HG03460 (cell line): ENCODE measurements at regions not wholly inside any gene's neighbourhood (a gene's known extent, or its start where the extent isn't known, plus 50 kb on each side); places are given as distances from the start of the nearest gene placed in this dataset.

ENCODE experiments used
- ATAC-seq: cut with Tn5 transposase; IDR thresholded peaks from one replicate; pipeline ENCODE4 v1.9.1; 2021; ENCODE audit not compliant: unreplicated experiment

DNA sequence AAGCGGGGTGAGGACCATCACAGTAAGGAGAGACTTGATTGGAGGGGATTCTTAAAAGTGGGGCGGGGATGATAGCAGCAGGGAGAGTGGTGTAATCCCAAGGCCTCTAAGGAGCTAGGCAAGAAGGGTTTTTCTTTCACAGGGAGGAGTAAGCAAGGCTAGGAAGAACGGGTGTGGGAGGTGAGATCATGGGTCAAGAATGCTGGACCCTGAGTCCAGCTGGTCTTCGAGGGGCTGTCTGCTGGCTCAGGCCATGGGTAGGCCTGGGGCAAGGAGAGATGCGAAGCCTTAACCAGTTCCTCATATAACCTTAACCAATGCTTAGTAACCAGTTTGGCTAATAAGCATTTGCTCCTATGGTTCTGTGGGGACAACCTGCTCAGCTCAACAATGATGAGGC, 599.1 kb downstream of the NPHP4 start:
- ATAC-seq, result no peak

DNA sequence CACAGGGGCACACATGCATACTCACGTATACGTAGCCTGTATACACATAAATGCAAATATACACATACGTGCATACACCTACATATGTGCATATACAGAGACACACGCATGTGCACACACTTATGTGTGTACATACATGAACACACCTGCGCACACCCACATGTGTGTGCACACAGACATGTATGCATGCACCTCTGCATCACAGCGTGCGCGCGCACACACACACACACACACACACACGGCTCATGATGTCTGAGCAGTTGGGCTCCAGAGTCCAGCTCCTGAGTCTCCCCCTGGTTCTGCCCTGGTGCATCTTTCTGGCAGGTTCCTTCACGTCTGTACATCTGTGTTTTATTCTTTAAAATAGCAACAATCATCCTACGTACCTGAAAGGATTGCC, 600.5 kb downstream of the NPHP4 start:
- ATAC-seq, result no peak

DNA sequence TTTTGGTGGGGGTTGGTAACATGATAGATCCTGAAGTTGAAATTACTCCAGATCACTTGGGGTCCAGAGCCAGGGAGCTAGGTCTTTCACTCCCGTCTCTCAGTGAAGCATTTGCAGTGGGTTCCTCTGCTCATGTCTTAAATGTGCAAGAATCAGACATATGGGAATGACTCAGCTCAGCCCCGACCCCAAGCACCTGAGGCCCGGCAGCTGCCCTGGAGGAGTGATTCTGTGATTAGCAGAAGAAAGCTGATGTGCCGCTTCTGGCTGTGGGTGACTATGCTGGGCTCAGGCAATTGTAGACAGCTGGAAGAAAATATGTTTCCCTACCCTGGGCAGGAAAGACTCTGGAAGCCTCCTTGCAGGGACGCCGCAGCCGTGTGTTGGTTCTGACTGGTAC, 601.7 kb downstream of the NPHP4 start:
- no peak for ATAC-seq

DNA sequence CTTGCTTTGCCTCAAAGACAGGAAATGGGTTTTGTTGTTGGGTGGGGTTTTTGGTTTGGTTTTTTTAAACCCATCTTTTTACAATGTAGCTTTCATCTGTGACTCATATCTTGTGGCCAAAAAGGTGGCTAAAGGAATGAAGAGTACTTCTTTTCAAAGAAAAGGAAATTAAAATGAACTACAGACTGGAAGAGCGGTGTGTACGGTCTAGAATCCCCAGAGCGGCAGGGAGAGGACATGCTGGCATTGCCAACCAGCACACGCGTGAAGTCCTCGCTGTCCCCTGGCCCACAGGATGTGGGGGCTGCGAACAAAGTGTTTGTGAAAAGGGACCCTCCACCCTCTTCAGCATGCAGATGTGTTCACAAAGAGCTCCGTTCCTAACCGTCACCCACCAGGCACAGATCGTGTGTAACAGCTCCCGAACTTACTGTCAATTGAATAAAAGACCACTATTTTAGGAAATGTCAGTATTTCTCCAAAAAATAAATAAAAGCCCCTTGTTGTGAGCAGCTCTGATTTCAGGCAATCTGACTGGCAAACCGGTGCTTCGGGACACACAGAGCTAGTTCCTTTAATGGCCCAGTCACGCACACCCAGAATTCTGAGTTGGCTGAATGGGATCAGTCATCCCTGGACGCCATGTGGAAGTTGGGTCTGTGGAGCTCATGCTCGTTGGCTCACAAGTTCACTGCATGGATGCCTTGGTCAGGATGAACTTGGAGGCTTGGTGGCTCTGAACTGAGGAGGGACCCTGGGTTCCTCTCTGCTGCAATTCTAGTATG, 602.9 kb downstream of the NPHP4 start:
- no peak for ATAC-seq

DNA sequence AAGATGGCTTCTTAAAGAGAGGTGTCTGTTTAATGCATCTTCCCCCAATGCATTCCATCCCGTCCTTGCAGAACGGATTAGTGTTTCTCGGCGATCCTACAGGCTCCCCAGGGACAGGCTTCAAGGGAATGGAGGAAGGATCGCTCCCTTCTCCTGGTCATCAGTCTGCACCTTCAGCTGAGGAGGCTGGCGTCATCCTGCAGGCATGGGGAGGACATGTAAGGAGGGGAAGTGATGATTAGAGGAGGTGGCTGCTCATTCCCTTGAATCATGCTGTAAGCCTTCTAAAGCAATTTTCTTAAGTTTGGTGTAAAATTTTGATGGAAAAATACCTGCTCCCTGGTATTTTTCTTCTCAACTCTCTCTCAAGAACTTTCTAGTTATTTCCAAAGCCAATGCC, 603.6 kb downstream of the NPHP4 start:
- no peak for ATAC-seq

DNA sequence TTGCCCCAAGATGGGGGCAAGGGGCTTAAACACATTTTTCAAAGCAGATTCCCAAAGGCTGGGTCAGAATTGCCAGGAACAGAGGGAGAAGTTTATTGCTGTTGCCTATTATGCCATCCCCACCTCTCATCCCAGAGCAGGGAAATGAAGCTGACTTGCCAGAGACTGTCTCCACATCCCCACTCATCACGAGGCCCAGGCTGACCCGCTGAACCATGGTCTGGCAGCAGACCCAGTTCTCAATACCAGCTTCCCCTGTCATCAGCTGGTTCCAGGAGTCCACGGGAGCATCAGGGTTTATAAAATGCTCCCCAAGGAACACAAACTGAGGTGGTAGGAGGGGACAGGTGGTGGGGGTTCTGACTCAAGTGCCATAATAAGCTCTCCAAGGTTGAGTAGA, 605.9 kb downstream of the NPHP4 start:
- no peak for ATAC-seq

DNA sequence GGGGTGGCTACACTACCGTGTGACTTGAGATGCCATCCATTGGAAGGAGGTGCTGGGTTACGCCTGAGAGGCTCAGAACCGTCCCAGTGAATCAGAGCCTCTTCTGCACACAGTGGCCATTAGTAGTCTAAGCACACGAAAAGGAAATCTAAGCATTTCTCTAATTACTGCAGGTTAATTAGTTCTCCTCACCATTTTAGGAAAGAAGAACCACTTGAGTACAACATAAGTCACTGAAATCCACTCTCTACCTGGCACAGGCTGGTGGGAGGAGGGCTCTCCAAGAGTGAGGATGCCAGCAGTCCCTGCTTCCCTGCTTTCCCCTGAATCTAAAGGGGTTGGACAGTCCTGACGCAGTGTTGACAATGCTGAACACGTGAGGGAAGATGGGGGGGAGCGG, 606.3 kb downstream of the NPHP4 start:
- ATAC-seq, result no peak

DNA sequence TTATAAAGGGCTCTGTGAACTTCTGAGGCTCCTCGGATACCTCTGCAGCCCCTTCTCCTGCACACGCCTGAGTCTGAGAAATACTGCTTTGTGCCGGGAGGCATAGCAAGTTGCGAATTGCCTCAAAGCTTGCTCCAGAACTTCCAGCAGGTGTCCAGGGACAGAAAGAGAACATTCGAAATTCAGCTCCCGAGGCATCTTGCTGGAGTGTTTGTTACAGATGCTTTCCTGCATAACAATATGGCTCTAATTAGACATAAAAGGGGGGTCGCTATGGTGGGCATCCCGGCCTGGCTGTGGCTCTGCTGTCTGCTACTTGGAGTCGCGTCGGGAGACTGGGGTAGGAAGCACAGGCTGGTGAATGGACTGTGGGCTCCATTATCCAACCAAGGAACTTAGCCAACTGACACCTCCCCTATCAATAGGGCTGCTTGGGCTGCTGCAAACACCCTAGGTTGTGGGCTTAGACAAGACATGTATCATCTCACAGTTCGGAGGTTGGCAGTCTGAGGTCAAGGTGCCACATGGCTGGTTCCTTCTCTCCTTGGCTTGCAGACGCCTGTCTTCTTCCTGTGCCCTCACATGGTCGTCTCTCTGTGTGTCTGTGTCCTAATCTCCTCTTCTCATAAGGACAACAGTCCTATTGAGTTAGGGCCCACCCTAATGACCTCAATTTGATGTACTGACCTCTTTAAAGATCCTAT, 607.0 kb downstream of the NPHP4 start:
- no peak for ATAC-seq

DNA sequence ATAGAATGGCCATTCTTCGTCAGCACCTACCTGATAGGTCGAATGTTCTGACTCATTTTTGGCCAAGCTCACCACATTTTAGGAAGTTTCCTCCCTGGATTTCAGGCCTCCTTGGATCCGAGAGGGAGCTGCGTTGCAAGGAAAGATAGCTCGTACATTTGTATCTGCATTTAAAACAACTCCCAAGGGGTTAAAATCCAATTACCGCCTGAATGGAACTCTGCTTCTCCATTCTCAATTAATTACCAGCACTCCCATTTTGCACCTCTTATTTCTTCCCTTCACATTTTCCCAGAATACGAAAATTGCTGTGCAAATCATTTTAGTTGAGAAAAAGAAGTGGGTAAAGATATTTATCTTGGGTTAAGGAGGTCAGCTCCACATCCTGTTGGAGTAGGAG, 610.7 kb downstream of the NPHP4 start:
- ATAC-seq, result no peak

DNA sequence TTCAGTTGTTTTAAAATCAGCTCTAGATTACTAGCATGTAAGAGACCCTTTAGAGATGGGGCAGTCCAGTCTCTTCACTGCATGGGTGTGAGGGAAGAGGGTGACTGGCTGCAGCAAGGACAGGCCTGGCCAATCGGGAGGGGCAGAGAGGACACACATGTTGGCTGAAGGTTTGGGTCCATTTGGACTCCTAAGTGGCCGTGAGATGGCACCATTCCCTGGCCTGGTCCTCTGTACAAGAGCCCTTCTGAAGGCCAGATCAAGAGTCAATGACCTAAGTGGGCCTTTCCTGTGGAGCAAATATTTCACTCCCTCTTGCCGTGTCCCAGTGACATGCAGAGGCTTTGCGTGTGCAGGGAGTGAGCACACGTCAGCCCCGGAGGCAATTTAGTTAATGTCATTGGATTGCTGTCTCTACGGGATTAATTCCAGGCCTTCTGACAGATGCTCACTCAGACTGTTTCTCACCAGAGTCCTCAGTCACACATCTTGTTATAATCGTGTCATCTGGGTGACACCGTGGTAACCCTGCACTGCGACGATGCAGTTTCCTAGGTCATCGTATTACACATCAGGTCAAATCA, 613.0 kb downstream of the NPHP4 start:
- no peak for ATAC-seq

DNA sequence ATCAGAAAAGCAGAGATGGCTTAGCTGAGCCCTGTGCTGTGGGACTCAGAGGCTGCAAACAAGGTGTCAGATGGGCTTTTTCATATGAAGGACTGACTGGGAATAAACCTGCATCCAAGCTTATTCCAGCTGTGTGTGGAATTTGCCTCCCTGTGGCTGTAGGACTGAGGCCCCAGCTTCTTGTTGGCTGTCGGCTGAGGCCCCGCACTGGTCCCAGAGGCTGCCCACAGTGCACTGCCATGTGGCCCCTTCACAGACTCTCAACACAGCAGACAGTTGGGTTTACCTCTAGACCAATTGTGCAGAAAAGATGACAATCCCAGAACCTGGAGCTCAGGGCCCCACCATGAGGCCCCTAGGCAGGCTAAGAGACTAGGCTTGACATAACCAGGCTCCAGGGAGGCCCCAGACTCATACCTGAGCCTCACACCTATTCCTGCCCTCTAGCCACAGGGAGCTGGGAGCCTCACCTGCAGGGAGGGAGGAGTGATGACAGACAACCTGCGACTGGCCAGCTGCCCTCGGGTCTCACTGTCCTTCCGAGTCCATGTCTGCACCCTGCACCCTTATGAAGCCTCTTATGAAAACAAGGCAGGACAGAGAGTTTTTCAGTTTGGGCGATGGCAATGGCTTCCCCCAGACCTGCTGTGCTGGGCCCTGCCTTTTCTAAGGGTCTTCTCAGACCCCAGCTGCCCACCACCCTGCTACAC, 615.5 kb downstream of the NPHP4 start:
- ATAC-seq, result no peak

DNA sequence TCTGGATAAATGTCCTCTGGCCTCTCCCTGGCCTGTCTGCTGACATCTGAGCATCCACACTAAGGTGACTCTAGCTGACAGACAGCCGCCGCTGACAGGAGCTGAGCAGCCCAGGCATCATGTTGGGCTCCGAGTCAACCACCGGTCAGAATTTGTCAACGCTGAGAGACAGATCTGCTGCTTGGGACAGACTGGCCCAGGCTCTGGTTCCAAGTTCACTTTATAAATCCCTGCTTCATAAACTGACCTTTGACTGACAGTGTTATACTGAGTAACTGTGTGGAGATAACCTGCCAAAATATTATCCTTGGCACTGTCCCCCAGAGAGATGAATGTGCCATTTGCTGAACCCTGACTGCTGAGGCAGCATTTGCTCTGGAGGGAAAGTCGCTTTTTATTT, 616.7 kb downstream of the NPHP4 start:
- ATAC-seq, result no peak

DNA sequence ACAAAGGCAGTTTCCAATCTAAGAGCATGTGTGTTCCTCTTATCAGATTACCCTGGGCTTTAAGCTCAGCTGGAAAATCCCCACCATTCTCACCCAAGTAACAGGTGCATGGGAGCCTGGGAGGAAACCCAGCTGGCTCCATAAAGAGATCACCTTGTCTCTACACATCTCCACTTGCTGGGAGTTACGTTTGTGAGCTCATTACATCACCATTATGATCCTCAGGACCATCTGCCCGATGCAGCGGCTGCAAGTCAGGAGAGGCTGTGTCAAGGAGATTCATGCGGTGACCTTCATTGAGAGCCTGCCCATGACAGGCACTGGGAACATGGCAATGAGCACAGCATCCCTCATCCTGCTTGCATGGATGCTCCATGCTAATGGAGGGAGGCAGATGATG, 618.0 kb downstream of the NPHP4 start:
- ATAC-seq, result no peak

DNA sequence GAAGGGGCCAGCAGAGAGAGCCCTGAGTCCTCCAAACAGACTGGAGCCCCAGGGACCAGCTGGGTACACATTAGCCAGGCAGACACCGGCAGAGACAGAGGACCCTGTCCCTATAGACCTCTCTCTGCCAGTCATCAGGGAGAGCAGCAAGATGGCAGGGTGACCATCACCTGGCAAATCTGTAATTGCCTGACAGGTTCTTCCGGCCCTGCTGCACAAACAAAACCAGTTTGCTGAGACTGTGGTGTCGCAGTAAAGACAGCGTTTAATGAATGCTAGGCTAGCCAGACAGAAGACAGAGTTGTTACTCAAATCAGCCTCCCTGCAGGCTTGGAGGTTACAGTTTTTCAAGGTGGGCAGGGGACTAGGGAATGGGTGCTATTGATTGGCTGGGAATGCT, 618.9 kb downstream of the NPHP4 start:
- ATAC-seq, result no peak

DNA sequence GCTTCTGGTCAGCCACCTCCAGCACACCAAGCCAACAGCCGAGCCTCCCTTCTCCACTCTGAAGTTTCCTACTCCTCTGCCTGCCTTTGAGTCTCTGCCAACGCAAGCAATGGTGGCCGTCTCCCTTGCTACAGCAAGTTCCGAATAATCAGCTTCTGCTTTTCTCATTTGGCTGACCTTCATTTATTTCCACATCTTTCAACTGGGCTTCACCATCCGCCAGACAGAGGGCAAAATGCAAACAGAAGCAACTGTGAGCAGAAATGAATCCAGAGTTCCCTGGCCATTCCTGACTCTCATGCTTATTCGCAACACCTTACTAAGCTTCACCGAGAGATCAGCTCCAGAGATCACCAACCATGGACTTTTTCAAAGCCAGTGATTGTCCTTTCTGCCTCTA, 621.0 kb downstream of the NPHP4 start:
- no peak for ATAC-seq

DNA sequence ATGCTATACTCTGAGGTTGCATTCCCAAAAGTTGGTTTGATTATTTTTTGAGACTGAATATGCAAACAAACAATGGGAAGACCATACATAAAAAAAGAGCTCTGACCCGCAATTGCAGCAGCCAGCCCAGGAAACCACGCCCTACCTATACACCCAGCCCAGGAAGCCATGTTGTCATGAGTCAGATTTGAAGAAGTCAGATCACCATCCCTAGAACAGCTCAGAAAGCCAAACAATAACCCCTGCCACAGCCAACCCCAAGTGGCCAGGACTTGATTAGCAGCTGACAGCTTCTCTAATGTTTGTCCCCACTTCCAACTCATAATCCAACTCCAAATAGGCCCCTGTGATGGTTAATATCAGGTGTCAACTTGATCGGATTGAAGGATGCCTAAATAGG, 621.9 kb downstream of the NPHP4 start:
- ATAC-seq, result no peak

DNA sequence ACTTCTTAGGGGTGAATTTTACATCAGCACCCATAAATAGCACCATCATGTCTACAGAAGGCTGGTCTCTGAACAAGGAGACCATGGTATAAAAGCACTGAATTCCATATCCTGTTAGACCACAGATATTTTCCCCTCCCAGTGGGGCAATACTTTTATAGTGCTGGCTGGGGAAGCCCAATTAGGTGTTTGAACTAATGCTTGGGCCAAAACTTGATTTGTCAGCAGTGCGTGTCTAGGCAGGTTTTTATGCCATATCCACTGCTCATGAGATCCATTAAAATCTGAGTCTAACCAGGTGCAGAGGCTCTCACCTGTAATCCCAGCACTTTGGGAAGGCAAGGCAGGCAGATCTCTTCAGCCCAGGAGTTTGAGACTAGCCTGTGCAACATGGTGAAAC, 623.0 kb downstream of the NPHP4 start:
- no peak for ATAC-seq

DNA sequence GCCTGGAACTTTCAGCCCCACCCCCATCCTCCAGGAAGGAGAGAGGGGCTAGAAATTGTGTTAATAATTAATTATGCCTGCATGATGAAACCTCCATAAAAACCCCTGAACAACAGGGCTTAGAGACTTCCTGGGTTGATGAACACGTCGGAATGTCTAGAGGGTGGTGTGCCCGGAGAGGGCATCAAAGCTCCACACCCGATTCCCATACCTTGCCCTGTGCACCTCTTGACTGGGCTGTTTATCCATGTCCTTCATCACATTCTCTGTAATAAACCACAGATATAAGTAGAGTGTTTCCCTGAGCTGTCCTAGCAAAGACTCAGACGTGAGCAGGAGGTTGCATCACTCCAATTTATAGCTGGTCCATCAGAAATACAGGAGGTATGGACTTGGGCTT, 624.0 kb downstream of the NPHP4 start:
- ATAC-seq, result no peak

DNA sequence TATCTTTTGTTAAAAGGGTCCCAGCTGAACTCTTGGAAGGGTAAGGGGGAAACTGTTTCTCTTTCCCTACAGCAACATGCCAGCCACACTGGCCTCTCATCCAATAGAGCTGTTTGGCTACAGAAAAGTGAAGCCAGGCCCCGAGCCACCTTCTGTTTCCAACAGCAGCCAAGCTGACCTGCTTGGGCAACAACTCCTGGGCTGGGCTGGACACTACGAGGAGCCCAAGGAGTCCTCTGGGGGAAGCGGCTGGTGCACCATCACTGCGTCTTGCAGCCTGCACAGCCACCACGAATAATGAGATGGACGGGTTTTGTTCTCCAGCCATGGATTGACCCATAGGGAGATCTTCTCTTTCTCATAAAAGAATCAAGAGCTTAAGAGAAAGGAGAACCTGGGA, 624.9 kb downstream of the NPHP4 start:
- no peak for ATAC-seq

DNA sequence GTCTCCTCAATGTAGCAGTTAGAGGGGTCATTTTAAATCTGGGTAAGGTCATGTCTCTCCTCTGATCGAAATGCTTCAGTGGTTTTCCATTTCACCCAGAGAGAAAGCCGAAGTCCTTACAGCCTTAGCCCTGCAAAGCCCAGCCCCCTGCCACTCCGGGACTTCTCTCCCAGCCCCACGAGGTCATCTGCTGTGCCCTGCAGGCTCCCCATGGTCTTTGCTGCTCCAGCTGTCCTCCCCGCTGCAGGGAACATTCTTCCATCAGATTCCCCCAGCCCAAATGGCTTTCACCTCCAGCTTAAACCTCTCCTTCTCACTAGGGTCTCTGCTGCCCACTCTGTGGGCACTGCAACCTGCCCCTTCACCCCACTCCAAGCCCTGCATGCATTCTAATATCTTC, 626.5 kb downstream of the NPHP4 start:
- ATAC-seq, result no peak

DNA sequence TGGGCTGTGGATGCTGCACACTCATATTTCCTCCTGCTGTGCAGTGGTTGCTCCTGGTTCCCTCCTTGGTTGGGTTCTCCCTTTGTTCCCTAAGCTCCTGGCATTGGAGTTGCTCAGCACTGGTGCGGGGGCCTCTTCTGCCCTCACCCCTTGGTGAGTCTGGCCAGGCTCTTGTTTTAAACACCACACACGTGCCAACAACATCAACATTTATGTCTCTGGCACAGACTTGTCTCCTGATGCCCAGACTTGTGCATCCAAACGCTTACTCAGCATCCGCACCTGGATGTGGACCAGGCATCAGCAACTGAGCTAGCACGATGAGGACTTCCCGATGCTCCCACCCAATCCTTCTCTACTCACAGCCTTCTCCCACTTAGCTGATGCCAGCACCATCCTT, 627.6 kb downstream of the NPHP4 start:
- ATAC-seq, result no peak

DNA sequence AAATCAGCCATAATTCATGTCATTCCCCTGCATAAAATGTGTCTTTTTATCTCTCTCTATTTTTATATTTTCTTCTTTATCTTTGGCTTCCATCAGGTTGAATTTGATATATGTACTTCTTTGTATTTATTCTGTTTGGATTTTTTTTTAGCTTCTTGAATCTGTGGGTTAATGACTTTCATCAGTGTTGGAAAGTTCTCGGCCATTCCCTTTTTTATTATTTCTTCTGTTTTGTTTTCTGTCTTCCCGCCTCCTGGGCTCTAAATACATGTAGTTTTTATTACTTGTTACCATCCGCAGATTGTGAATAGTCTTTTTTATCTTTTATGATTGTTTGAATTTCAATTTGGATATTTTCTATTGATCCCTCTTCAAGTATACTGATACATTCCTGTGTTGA, 637.5 kb downstream of the NPHP4 start:
- no peak for ATAC-seq
